Jurkat, Clone E6-1 (cell line): ENCODE measurements at regions not wholly inside any gene's neighbourhood (a gene's known extent, or its start where the extent isn't known, plus 50 kb on each side); places are given as distances from the start of the nearest gene placed in this dataset.
"Not testable (repeated sequence)": the region's sequence is repeated elsewhere in the genome, so short reads cannot be mapped to it uniquely, and the experiment has no call there.

Experiments
- DNase-seq: peaks from one replicate; pipeline ENCODE4 v3.0.0-alpha.2; 2011; ENCODE audit warnings: low read depth, low spot score
- H3K4me3 ChIP-seq: 2 replicates; pipeline ENCODE4 v1.5.1; 2011; ENCODE audit warnings: mild to moderate bottlenecking, low read length, control low read depth, moderate library complexity

- DNase-seq: no peak
- H3K4me3 ChIP-seq: no peak overlapping the region
Observed at GRCh38 chr7:48811071-48811470, 113.3 kb upstream of the CDC14C start.

DNA sequence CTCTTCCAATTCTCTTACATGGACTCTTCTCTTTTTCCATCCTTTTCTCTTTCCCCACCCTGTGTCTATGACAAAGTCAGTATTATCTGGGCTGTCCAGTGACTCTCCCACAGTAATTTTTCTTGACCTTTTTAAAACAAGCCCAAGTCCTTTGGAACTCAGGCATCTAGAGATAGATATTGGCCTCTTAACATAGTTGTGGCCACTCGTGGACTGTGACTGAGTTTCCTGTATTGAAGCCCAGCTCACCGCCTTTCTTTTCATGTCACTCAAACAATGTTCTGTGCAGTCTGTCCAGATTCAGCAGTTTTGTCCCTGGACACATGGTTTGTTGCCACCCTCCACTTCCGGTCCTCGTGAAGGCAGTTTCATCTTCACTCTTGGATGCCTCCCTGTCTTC lies 110.9 kb upstream of the CDC14C start:
- no peak overlapping the region for H3K4me3 ChIP-seq
- DNase-seq: no peak

- no peak for DNase-seq
- no peak overlapping the region for H3K4me3 ChIP-seq
Observed at GRCh38 chr7:48822138-48822537, 102.2 kb upstream of the CDC14C start.

GRCh38 chr7:48832303-48832845 lies 92.0 kb upstream of the CDC14C start:
- H3K4me3 ChIP-seq: no peak overlapping the region
- no peak for DNase-seq

DNA sequence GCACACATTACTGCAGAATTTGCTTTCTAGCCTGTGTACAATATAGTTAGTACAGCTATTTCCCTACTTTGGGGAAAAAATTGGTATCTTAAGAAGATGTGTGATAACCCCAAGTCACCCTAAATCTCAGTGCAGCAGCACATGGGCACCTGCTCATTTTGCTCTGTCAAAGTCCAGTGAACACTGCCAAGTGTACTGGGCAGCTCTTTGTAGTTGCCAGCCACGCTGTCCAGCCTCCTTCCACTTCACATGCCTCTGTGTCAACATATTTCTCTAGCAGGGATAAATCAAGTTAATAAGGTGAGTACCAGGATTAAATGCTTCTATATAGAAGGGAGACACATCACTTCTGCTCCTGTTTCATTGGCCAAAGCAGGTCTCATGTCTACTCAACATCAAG lies 87.1 kb upstream of the CDC14C start:
- no peak for DNase-seq
- H3K4me3 ChIP-seq: no peak overlapping the region

- no peak for DNase-seq
- H3K4me3 ChIP-seq: no peak overlapping the region
Observed at GRCh38 chr7:48839108-48839507, 85.2 kb upstream of the CDC14C start.

- DNase-seq: no peak
- no peak overlapping the region for H3K4me3 ChIP-seq
Observed at GRCh38 chr7:48841739-48842138, 82.6 kb upstream of the CDC14C start.

- no peak overlapping the region for H3K4me3 ChIP-seq
- no peak for DNase-seq
Observed at GRCh38 chr7:48847917-48848316, 76.4 kb upstream of the CDC14C start.

DNA sequence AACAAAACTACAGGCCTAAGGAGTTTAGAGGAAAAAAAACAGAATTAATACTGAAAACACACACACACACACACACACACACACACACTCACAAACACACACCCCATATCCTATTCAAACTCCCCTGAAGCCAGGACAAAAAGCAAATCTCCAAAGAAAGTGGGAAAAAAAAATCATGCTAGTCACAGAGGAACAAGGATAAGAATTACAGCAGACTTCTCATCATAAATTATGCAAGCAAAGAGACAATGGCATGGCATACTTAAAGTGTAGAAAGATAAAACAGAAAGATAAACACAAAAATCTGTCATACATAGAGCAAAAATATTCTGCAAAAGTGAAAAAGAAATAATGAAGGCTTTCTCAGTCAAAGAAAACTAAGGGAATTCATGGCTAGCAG lies 63.9 kb upstream of the CDC14C start:
- not testable (repeated sequence) for DNase-seq, H3K4me3 ChIP-seq

DNA sequence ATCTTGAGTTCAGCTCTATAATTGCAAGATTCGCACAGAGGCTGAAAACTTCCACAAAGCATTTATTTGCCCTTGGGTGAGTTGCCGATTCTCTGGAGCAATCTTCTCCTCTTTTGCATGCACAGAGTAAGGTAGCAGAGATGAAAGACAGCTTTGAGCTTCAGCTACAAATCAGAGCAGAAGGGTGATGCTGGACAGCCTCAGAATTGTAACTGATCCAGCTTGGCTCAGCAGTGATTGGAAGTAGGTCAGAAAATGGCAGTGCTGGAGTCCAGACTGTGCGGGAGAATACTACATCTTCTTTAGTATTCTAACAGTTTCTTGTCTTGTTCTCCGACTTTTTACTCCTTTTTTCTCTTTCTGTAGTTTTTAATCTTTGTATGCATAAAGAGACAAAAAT lies 55.4 kb upstream of the CDC14C start:
- no peak for DNase-seq
- no peak overlapping the region for H3K4me3 ChIP-seq

- DNase-seq: no peak
- H3K4me3 ChIP-seq: no peak overlapping the region
Observed at GRCh38 chr7:48872548-48872947, 51.8 kb upstream of the CDC14C start.
